HCT116 (cell line): ENCODE measurements at regions not wholly inside any gene's neighbourhood (a gene's known extent, or its start where the extent isn't known, plus 50 kb on each side); places are given as distances from the start of the nearest gene placed in this dataset.

Source experiments
- ATAC-seq: fragments of 200-7000 bp; cut with Tn5 transposase; 2 replicates; pipeline ENCODE4 v1.9.1; 2020; ENCODE audit warnings: mild to moderate bottlenecking, moderate library complexity
- BruUV-seq: library from RNA; stranded (reverse); fragments of 400-500 nt; replicated peaks from 2 replicates; lab custom pipeline; 2021; lab: Mats Ljungman, UMichigan
- CTCF ChIA-PET: fragments of 300-600 bp; sonication (Branson Sonifier 250); formaldehyde crosslinking; loops from one replicate; lab custom pipeline; 2021; ENCODE audit warnings: antibody characterized with exemption; lab: Charles Lee
- POLR2A ChIA-PET: fragments of 300-600, 350-600 bp; sonication (Branson Sonifier 250); formaldehyde crosslinking; loops from one replicate; lab custom pipeline; 2021; ENCODE audit warnings: antibody characterized with exemption; lab: Charles Lee
- RAD21 ChIA-PET, 2 experiments: fragments of 300-600 bp; sonication (Branson Sonifier 250); formaldehyde crosslinking; loops; one replicate each; lab custom pipeline; 2023; ENCODE audit warnings: low total read pairs in 2 of 2; ENCODE audit not compliant: uncharacterized antibody in 2 of 2, unreplicated experiment in 2 of 2, low non-redundant PET in 1 of 2; lab: Charles Lee
- DNase-seq: peaks from one replicate; pipeline ENCODE4 v3.0.0-alpha.2; 2010; ENCODE audit warnings: low read depth, low spot score
- H2AFZ ChIP-seq: fragments of 200-600 bp; shearing (Covaris generic), sonication (generic); 2 replicates; pipeline ENCODE4 v1.6.1; 2017; ENCODE audit warnings: low read depth, mixed run types, mixed read lengths, antibody characterized with exemption, low read length; ENCODE audit not compliant: poor library complexity, severe bottlenecking
- H3K27ac ChIP-seq: 2 replicates; pipeline ENCODE4 v1.5.1; 2012; ENCODE audit warnings: low read depth, low read length
- H3K27me3 ChIP-seq: fragments of 200-600 bp; sonication (generic); 2 replicates; pipeline ENCODE4 v1.6.1; 2016; ENCODE audit warnings: mixed run types, low read length, mixed read lengths; ENCODE audit not compliant: insufficient read depth
- H3K36me3 ChIP-seq, 2 experiments: fragments of 200-500 bp in 1 of 2; fragments of 200-600 bp in 1 of 2; sonication (Bioruptor generic) in 1 of 2; sonication (generic) in 1 of 2; 2 replicates each; pipeline versions ENCODE4 v1.5.1 to v1.6.1; 2014 to 2016; ENCODE audit warnings: low read length in 2 of 2, inconsistent platforms in 1 of 2, mixed read lengths in 1 of 2, mixed run types in 1 of 2; ENCODE audit not compliant: insufficient read depth in 2 of 2, control insufficient read depth in 1 of 2
- H3K4me1 ChIP-seq, 2 experiments: fragments of 200-600 bp in 1 of 2; sonication (generic) in 1 of 2; 2 replicates each; pipeline versions ENCODE4 v1.5.1 to v1.6.1; 2012 to 2017; ENCODE audit warnings: low read length in 2 of 2, inconsistent platforms in 1 of 2, mild to moderate bottlenecking in 1 of 2, mixed read lengths in 1 of 2, mixed run types in 1 of 2, moderate library complexity in 1 of 2; ENCODE audit not compliant: insufficient read depth in 2 of 2, control insufficient read depth in 1 of 2
- H3K4me2 ChIP-seq: fragments of 200-600 bp; sonication (generic); 2 replicates; pipeline ENCODE4 v1.6.1; 2017; ENCODE audit warnings: mixed run types, low read length, mixed read lengths
- H3K4me3 ChIP-seq, 2 experiments: fragments of 200-600 bp in 1 of 2; sonication (generic) in 1 of 2; replicated peaks in 1 of 2; 2 replicates each; pipeline ENCODE4 v1.5.1; 2011 to 2016; ENCODE audit warnings: low read length in 2 of 2, control low read depth in 1 of 2, low read depth in 1 of 2, mild to moderate bottlenecking in 1 of 2, mixed read lengths in 1 of 2, mixed run types in 1 of 2
- H3K79me2 ChIP-seq: fragments of 200-600 bp; sonication (generic); 2 replicates; pipeline ENCODE4 v1.6.1; 2017; ENCODE audit warnings: mild to moderate bottlenecking, mixed run types, low read length, moderate library complexity, mixed read lengths; ENCODE audit not compliant: insufficient read depth
- H3K9ac ChIP-seq: fragments of 200-600 bp; sonication (generic); 2 replicates; pipeline ENCODE4 v1.6.1; 2016; ENCODE audit warnings: low read length, mixed read lengths
- H3K9me2 ChIP-seq: fragments of 200-600 bp; sonication (generic), shearing (Covaris generic); 2 replicates; pipeline ENCODE4 v1.6.1; 2017; ENCODE audit warnings: mixed run types, mild to moderate bottlenecking, moderate library complexity; ENCODE audit not compliant: insufficient read depth
- H3K9me3 ChIP-seq, 2 experiments: fragments of 200-500 bp in 1 of 2; fragments of 200-600 bp in 1 of 2; sonication (Bioruptor generic) in 1 of 2; sonication (generic) in 1 of 2; 2 replicates each; pipeline ENCODE4 v1.6.1; 2014 to 2017; ENCODE audit warnings: low read length in 2 of 2, mixed read lengths in 2 of 2, inconsistent platforms in 1 of 2, low read depth in 1 of 2, mild to moderate bottlenecking in 1 of 2, mixed run types in 1 of 2, moderate library complexity in 1 of 2; ENCODE audit not compliant: control insufficient read depth in 1 of 2, insufficient read depth in 1 of 2
- H4K20me1 ChIP-seq: fragments of 200-600 bp; sonication (generic), shearing (Covaris generic); 2 replicates; pipeline ENCODE4 v1.6.1; 2017; ENCODE audit warnings: mixed run types, mild to moderate bottlenecking, moderate library complexity; ENCODE audit not compliant: insufficient read depth
- CEBPB ChIP-seq: IDR thresholded peaks from 2 replicates; pipeline ENCODE4 v1.6.1; 2012; ENCODE audit warnings: low read depth
- ELF1 ChIP-seq: IDR thresholded peaks from 2 replicates; pipeline ENCODE4 v1.6.1; 2012; ENCODE audit warnings: low read depth, borderline replicate concordance
- POLR2A ChIP-seq: IDR thresholded peaks from 2 replicates; pipeline ENCODE4 v1.7.0; 2011; ENCODE audit warnings: borderline replicate concordance; ENCODE audit not compliant: insufficient read depth, insufficient read length; ENCODE audit errors: extremely low read depth
- POLR2AphosphoS5 ChIP-seq: IDR thresholded peaks from 2 replicates; pipeline ENCODE4 v1.6.1; 2011; ENCODE audit warnings: mild to moderate bottlenecking, low read depth, low read length, moderate library complexity
- RAD21 ChIP-seq: IDR thresholded peaks from 2 replicates; pipeline ENCODE4 v1.6.1; 2012; ENCODE audit warnings: low read depth, mild to moderate bottlenecking
- REST ChIP-seq: IDR thresholded peaks from 2 replicates; pipeline ENCODE4 v1.6.1; 2012; ENCODE audit warnings: low read depth
- SIN3A ChIP-seq: IDR thresholded peaks from 2 replicates; pipeline ENCODE4 v1.6.1; 2012; ENCODE audit warnings: low read depth
- SP1 ChIP-seq: IDR thresholded peaks from 2 replicates; pipeline ENCODE4 v1.6.1; 2012; ENCODE audit warnings: low read depth
- YY1 ChIP-seq: IDR thresholded peaks from 2 replicates; pipeline ENCODE4 v1.6.1; 2011; ENCODE audit warnings: low read length, low read depth, moderate library complexity, mild to moderate bottlenecking; ENCODE audit not compliant: insufficient replicate concordance; ENCODE audit errors: extremely low read depth
- ZBTB33 ChIP-seq: IDR thresholded peaks from 2 replicates; pipeline ENCODE4 v1.6.1; 2011; ENCODE audit warnings: mild to moderate bottlenecking, low read length, moderate library complexity; ENCODE audit not compliant: insufficient replicate concordance; ENCODE audit errors: extremely low read depth
- ZNF274 ChIP-seq: fragments of 200-500 bp; sonication (Bioruptor generic); IDR thresholded peaks from 2 replicates; pipeline ENCODE4 v1.6.1; 2014; ENCODE audit warnings: mild to moderate bottlenecking, low read depth, low read length, inconsistent platforms
- intact Hi-C: fragments of 100-400 bp; cut with micrococcal nuclease; formaldehyde crosslinking; loops from 2 replicates; pipeline ENCODE4 v1.10.0; 2022
- TF ChIP-seq, protein P1 (sequence below): IDR thresholded peaks from 2 replicates; pipeline ENCODE4 v1.6.1; 2012

DNA sequence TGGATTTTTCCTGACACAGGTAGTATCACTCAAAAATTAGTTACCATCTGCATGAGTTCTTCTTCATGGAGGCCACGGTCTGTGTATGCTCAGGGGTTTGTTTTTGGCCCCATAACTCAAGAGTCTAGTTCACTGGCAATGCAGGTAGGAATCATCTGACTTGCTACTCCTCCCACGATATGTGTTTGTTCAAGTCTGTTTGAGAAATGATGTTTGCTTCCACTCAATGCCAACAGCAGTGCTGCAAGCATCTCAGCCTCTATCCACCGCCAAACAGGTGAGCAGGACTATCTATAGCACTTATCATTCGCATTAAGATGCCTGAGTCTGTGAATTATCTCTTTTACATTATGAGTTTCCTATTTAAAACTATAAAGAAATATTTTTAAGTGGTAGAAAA is 264.8 kb upstream of the PTGER4 start:
- H3K36me3 ChIP-seq: no peaks in the 10 kb centered on the region
- no peak overlapping the region for H3K4me2 ChIP-seq
- H3K9ac ChIP-seq: no peak overlapping the region
- intact Hi-C loops: no loop called here
- H4K20me1 ChIP-seq: no peaks in the 10 kb centered on the region
- ChIA-PET POLR2A (no interaction called here), CTCF (no interaction called here), RAD21 (no interaction called here)
- TF ChIP-seq CEBPB (no peak), POLR2AphosphoS5 (no peak), ELF1 (no peak), ZBTB33 (no peak), ZNF274 (no peak)
- no peaks in the 10 kb centered on the region for H3K9me3 ChIP-seq
- no peaks in the 10 kb centered on the region for H3K9me2 ChIP-seq
- peaks cover 4 to 6% of the 10 kb centered on the region in 2 experiments; a peak in 1 of 4 replicates for H3K4me1 ChIP-seq
- no peak overlapping the region for H3K27ac ChIP-seq
- BruUV-seq: no TSS peak
- ATAC-seq (no peak), DNase-seq (no peak)
- H3K27me3 ChIP-seq: no peaks in the 10 kb centered on the region
- no peak overlapping the region for H2AFZ ChIP-seq
- H3K4me3 ChIP-seq: no peak overlapping the region
- H3K79me2 ChIP-seq: no peaks in the 10 kb centered on the region

DNA sequence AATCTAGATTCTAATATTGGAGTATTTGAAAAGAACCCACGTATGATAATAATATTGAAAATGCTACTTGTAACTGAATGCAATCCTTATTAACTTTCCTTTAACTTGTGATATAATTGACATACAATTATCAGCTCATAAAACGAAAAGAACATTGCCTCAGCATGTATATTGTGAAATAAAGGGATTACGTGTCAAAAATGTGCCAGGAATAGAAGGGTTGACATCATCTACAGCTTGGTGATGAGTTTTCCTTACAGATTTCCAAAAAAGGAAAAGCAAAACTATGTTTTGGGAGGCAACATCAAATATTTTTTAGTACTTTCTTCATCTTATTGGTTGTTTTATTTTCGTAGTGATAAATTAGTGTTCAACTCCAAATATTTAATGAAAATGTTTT is 266.0 kb upstream of the PTGER4 start:
- Histone ChIP-seq H3K4me1 (peaks cover 4 to 6% of the 10 kb centered on the region in 2 experiments; a peak in 1 of 4 replicates), H3K79me2 (no peaks in the 10 kb centered on the region), H2AFZ (no peak overlapping the region), H3K9me2 (no peaks in the 10 kb centered on the region), H3K4me3 (no peak overlapping the region), H3K36me3 (no peaks in the 10 kb centered on the region), H3K27ac (no peak overlapping the region), H4K20me1 (no peaks in the 10 kb centered on the region), H3K4me2 (no peak overlapping the region), H3K9ac (no peak overlapping the region), H3K9me3 (no peaks in the 10 kb centered on the region), H3K27me3 (no peaks in the 10 kb centered on the region)
- no peak for DNase-seq
- POLR2A ChIA-PET: no interaction called here
- no peak for ATAC-seq
- intact Hi-C loops: no loop called here
- no TSS peak for BruUV-seq
- TF ChIP-seq POLR2A (no peak), SP1 (no peak), REST (no peak), YY1 (no peak), SIN3A (no peak), POLR2AphosphoS5 (no peak), ELF1 (no peak), RAD21 (no peak), CEBPB (no peak)
- TF ChIP-seq, protein P1, sequence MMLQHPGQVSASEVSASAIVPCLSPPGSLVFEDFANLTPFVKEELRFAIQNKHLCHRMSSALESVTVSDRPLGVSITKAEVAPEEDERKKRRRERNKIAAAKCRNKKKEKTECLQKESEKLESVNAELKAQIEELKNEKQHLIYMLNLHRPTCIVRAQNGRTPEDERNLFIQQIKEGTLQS: no peak
- CTCF ChIA-PET: no interaction called here
- RAD21 ChIA-PET: no interaction called here
